H1 (cell line): ENCODE measurements at regions not wholly inside any gene's neighbourhood (a gene's known extent, or its start where the extent isn't known, plus 50 kb on each side); places are given as distances from the start of the nearest gene placed in this dataset.

Experiments
- HDAC2 ChIP-seq, 2 experiments: fragments of 300-600 bp in 1 of 2; sonication (generic) in 1 of 2; IDR thresholded peaks; 2 replicates each; pipeline ENCODE4 v1.6.1; 2011 to 2012; ENCODE audit warnings: low read depth in 2 of 2, low read length in 2 of 2, mild to moderate bottlenecking in 2 of 2, moderate library complexity in 2 of 2, borderline replicate concordance in 1 of 2, inconsistent platforms in 1 of 2
- SAP30 ChIP-seq: fragments of 300-600 bp; sonication (generic); IDR thresholded peaks from 2 replicates; pipeline ENCODE4 v1.7.1; 2012; ENCODE audit warnings: low read length, moderate library complexity, mild to moderate bottlenecking, inconsistent platforms; ENCODE audit not compliant: insufficient read depth, insufficient replicate concordance

GRCh38 chr14:89641495-89642175 lies 224.6 kb upstream of the FOXN3 start (continued):
- no peak for TF ChIP-seq HDAC2 (IDR thresholded peaks at IDR 0.05; ENCODE audit: borderline replicate concordance in 1 of 2, low read depth in 2 of 2, low read length in 2 of 2)
- no peak for TF ChIP-seq SAP30
- TF ChIP-seq, all 59 proteins: peak for 0
